Endothelial cell of umbilical vein (primary cell): ENCODE measurements at regions not wholly inside any gene's neighbourhood (a gene's known extent, or its start where the extent isn't known, plus 50 kb on each side); places are given as distances from the start of the nearest gene placed in this dataset.

ENCODE experiments used
- BruUV-seq: library from RNA; stranded (reverse); fragments of 400-500 nt; replicated peaks from 2 replicates; lab custom pipeline; 2021; lab: Mats Ljungman, UMichigan
- CTCF ChIA-PET: fragments of 300-600, 350-600 bp; sonication (Branson Sonifier 250); formaldehyde crosslinking; loops from one replicate; lab custom pipeline; 2021; ENCODE audit warnings: antibody characterized with exemption, inconsistent platforms; lab: Charles Lee
- POLR2A ChIA-PET: fragments of 300-600, 350-600 bp; sonication (Branson Sonifier 250); formaldehyde crosslinking; loops from one replicate; lab custom pipeline; 2021; ENCODE audit warnings: antibody characterized with exemption, inconsistent platforms; lab: Charles Lee
- DNase-seq: peaks from one replicate; pipeline ENCODE4 v3.0.0-alpha.2; 2011; ENCODE audit warnings: low read depth, low spot score
- FAIRE-seq: peaks from 2 replicates; lab custom pipeline; 2011; peaks lifted over from hg19 to GRCh38; lab: Jason Lieb, UNC
- H2AFZ ChIP-seq: 2 replicates; pipeline ENCODE4 v1.6.0; 2012; ENCODE audit warnings: low read depth, low read length, control low read depth, inconsistent platforms
- H3K27ac ChIP-seq: 2 replicates; pipeline ENCODE4 v1.5.1; 2011; ENCODE audit warnings: low read depth, mild to moderate bottlenecking, control low read depth, low read length, moderate library complexity; ENCODE audit not compliant: insufficient read depth
- H3K27me3 ChIP-seq, 2 experiments: 2 replicates each; pipeline versions ENCODE4 v1.6.0 to v1.6.1; 2011; ENCODE audit warnings: low read length in 2 of 2, mixed read lengths in 1 of 2; ENCODE audit not compliant: control insufficient read depth in 2 of 2, insufficient read depth in 2 of 2
- H3K36me3 ChIP-seq, 2 experiments: 2 replicates in 1 of 2; 3 replicates in 1 of 2; pipeline ENCODE4 v1.5.1; 2011; ENCODE audit warnings: low read length in 2 of 2, mild to moderate bottlenecking in 1 of 2, moderate library complexity in 1 of 2; ENCODE audit not compliant: control insufficient read depth in 2 of 2, insufficient read depth in 2 of 2; ENCODE audit errors: extremely low read depth in 1 of 2
- H3K4me1 ChIP-seq: 3 replicates; pipeline ENCODE4 v1.5.1; 2011; ENCODE audit warnings: mild to moderate bottlenecking, low read length; ENCODE audit not compliant: control insufficient read depth, insufficient read depth; ENCODE audit errors: extremely low read depth
- H3K4me2 ChIP-seq: 2 replicates; pipeline ENCODE4 v1.6.1; 2011; ENCODE audit warnings: low read length, control low read depth, mixed read lengths; ENCODE audit not compliant: insufficient read depth
- H3K4me3 ChIP-seq, 3 experiments: fragments of 200-600 bp in 1 of 3; sonication (generic), shearing (Covaris generic) in 1 of 3; replicated peaks in 1 of 3; 2 replicates each; pipeline ENCODE4 v1.5.1; 2011 to 2016; ENCODE audit warnings: control low read depth in 3 of 3, low read length in 3 of 3, mild to moderate bottlenecking in 2 of 3, inconsistent platforms in 1 of 3, low read depth in 1 of 3, moderate library complexity in 1 of 3; ENCODE audit not compliant: insufficient read depth in 1 of 3
- H3K79me2 ChIP-seq: 2 replicates; pipeline ENCODE4 v1.6.0; 2012; ENCODE audit warnings: low read length, inconsistent platforms; ENCODE audit not compliant: control insufficient read depth, insufficient read depth
- H3K9ac ChIP-seq: replicated peaks from 2 replicates; pipeline ENCODE3; 2011; ENCODE audit warnings: low read length, control low read depth; ENCODE audit not compliant: insufficient read depth; ENCODE audit errors: extremely low read depth
- H3K9me1 ChIP-seq: replicated peaks from 3 replicates; pipeline ENCODE4 v1.6.0; 2011; ENCODE audit warnings: mild to moderate bottlenecking, low read length; ENCODE audit not compliant: control insufficient read depth, insufficient read depth; ENCODE audit errors: extremely low read depth
- H3K9me3 ChIP-seq: replicated peaks from 2 replicates; pipeline ENCODE4 v1.5.1; 2012; ENCODE audit warnings: low read length, inconsistent platforms; ENCODE audit not compliant: control insufficient read depth, insufficient read depth
- H4K20me1 ChIP-seq: replicated peaks from 2 replicates; pipeline ENCODE3; 2011; ENCODE audit warnings: mild to moderate bottlenecking, low read length; ENCODE audit not compliant: control insufficient read depth, insufficient read depth; ENCODE audit errors: extremely low read depth
- EZH2 ChIP-seq: IDR thresholded peaks from 2 replicates; pipeline ENCODE4 v1.6.1; 2012; ENCODE audit warnings: borderline replicate concordance, low read depth, mild to moderate bottlenecking, moderate library complexity, low read length, inconsistent platforms; ENCODE audit not compliant: severe bottlenecking
- FOS ChIP-seq: IDR thresholded peaks from 2 replicates; pipeline ENCODE4 v1.6.1; 2011; ENCODE audit warnings: mild to moderate bottlenecking, low read length, moderate library complexity, borderline replicate concordance; ENCODE audit not compliant: insufficient read depth
- GATA2 ChIP-seq: IDR thresholded peaks from 2 replicates; pipeline ENCODE4 v1.7.0; 2011; ENCODE audit warnings: low read depth, mild to moderate bottlenecking, moderate library complexity, mixed read lengths, low read length; ENCODE audit not compliant: insufficient read length, insufficient read depth
- JUN ChIP-seq: IDR thresholded peaks from 2 replicates; pipeline ENCODE4 v1.6.1; 2011; ENCODE audit warnings: borderline replicate concordance, low read depth; ENCODE audit not compliant: insufficient read length, insufficient read depth
- MYC ChIP-seq: IDR thresholded peaks from one replicate; pipeline ENCODE4 v1.6.1; 2011; ENCODE audit warnings: mild to moderate bottlenecking, low read depth, low read length
- POLR2A ChIP-seq: IDR thresholded peaks from 2 replicates; pipeline ENCODE4 v1.6.1; 2012; ENCODE audit warnings: low read depth, mild to moderate bottlenecking, control low read depth, low read length
- POLR2AphosphoS5 ChIP-seq: IDR thresholded peaks from 2 replicates; pipeline ENCODE4 v1.6.1; 2012; ENCODE audit warnings: low read depth, mild to moderate bottlenecking, control low read depth, low read length, moderate library complexity; ENCODE audit not compliant: insufficient read depth
- dilution Hi-C: fragments of 300-500 bp; cut with MboI; formaldehyde crosslinking; loops from one replicate; pipeline ENCODE4 v1.15.0; 2019; ENCODE audit warnings: low sequenced_read_pairs; ENCODE audit not compliant: extremely low pct_ligation_motif_present
- intact Hi-C: fragments of 100-400 bp; cut with micrococcal nuclease; formaldehyde crosslinking; loops from one replicate; pipeline ENCODE4 v1.10.0; 2022
- TF ChIP-seq, protein P1 (sequence below), 2 donors: IDR thresholded peaks; 1 replicate in 1 of 2; 2 replicates in 1 of 2; pipeline ENCODE4 v1.5.1; 2011; ENCODE audit warnings: low read length in 2 of 2, mild to moderate bottlenecking in 2 of 2, moderate library complexity in 2 of 2, control low read depth in 1 of 2, inconsistent platforms in 1 of 2, low read depth in 1 of 2; ENCODE audit not compliant: insufficient read depth in 1 of 2; ENCODE audit errors: extremely low read depth in 1 of 2
- TF ChIP-seq, protein P2 (sequence below): IDR thresholded peaks from 2 replicates; pipeline ENCODE4 v1.6.1; 2011; ENCODE audit not compliant: insufficient read depth, insufficient read length

DNA sequence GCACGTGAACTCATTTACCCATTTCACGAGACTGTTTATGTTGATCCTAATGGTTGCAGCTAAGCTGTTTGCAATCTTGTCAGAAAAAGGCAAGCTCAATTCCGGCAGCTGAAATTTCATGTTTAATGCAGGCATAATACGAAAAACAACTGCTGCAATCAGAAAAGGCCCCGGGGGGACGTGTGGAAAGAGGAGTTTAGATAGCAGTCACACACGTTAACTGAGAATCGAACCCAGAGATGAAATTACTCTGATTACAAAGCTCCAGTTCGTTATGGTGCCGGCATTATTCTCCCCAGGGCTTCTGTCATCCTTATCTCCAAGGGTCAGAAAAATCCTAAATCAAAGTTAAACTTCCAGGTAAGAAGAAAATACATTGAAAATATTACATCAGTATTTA lies 79.9 kb upstream of the MYT1L start:
- Histone ChIP-seq H3K79me2 (no peaks in the 10 kb centered on the region), H3K9me3 (no peaks in the 10 kb centered on the region), H4K20me1 (no peaks in the 10 kb centered on the region), H3K4me2 (no peak overlapping the region), H3K4me3 (no peak overlapping the region), H3K27me3 (no peaks in the 10 kb centered on the region), H3K9me1 (no peaks in the 10 kb centered on the region), H3K9ac (no peak overlapping the region), H3K27ac (no peak overlapping the region), H3K4me1 (no peaks in the 10 kb centered on the region), H2AFZ (no peak overlapping the region), H3K36me3 (no peaks in the 10 kb centered on the region)
- no TSS peak for BruUV-seq
- TF ChIP-seq MYC (no peak), POLR2A (no peak), GATA2 (no peak), FOS (no peak), JUN (no peak), POLR2AphosphoS5 (no peak), EZH2 (no peak)
- TF ChIP-seq, protein P1, sequence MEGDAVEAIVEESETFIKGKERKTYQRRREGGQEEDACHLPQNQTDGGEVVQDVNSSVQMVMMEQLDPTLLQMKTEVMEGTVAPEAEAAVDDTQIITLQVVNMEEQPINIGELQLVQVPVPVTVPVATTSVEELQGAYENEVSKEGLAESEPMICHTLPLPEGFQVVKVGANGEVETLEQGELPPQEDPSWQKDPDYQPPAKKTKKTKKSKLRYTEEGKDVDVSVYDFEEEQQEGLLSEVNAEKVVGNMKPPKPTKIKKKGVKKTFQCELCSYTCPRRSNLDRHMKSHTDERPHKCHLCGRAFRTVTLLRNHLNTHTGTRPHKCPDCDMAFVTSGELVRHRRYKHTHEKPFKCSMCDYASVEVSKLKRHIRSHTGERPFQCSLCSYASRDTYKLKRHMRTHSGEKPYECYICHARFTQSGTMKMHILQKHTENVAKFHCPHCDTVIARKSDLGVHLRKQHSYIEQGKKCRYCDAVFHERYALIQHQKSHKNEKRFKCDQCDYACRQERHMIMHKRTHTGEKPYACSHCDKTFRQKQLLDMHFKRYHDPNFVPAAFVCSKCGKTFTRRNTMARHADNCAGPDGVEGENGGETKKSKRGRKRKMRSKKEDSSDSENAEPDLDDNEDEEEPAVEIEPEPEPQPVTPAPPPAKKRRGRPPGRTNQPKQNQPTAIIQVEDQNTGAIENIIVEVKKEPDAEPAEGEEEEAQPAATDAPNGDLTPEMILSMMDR (IDR thresholded peaks at IDR 0.05; ENCODE audit: extremely low read depth in 1 of 2, insufficient read depth in 1 of 2, low read depth in 1 of 2, low read length in 2 of 2): no peak
- TF ChIP-seq, protein P2, sequence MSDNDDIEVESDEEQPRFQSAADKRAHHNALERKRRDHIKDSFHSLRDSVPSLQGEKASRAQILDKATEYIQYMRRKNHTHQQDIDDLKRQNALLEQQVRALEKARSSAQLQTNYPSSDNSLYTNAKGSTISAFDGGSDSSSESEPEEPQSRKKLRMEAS: no peak
- intact Hi-C loops: no loop called here
- FAIRE-seq (no peak), DNase-seq (no peak)
- CTCF ChIA-PET: no interaction called here
- POLR2A ChIA-PET: no interaction called here
- dilution Hi-C loops: no loop called here
